ENCODE measurements at regions not wholly inside any gene's neighbourhood (a gene's known extent, or its start where the extent isn't known, plus 50 kb on each side); places are given as distances from the start of the nearest gene placed in this dataset.

DNA sequence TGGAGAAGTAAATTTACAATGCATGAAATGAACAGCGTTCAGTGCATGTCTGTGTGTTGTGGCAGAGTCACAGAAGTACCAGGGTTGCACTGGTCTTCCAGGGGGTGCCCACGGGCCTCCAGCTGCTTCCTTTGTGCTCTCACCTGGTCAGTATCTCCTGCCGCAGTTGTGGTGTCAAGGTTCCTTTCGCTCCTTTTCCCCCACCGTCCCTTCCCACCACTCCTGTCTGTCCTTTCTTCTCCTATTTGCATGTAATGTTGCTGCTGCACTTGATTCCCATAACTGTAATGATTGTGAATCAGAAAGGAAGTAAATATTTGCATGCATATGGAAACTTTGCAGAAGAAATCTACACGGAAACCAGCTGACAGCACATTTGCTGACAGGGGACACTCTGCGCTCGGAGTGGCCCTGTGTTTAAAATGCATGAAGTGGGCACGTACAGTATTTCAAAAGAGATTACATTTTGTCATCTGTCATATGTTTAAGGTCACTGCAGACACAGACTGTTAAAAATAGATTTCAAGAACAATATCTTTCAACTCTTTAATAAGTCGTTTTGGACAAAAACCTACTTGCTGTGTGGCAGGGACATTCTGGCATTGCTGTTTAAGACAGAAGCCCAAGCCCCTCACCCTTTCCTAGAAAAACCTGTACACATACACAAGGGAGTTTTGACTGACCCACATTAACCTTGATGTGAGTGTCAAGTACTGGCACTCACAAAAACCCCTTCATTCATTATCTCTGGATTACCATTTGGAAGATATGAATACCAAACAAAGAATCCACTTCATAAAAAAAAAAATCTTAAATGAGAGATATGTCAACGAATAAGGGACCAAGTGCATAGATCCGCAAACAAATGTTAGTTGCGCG lies 336.7 kb upstream of the KLF6 start:
- Histone ChIP-seq H3K27me3 (ENCODE audit: control insufficient read depth, insufficient read depth, low read length) (no peaks in the 10 kb centered on the region), H3K9me3 (replicated peaks; ENCODE audit: low read length) (no peaks in the 10 kb centered on the region), H3K9ac (ENCODE audit: low read depth, low read length) (no peak overlapping the region), H3K4me2 (ENCODE audit: low read length) (no peak overlapping the region), H3K36me3 (ENCODE audit: insufficient read depth, low read length) (no peaks in the 10 kb centered on the region), H3K4me3 (ENCODE audit: low read length) (no peak overlapping the region), H3K4me1 (ENCODE audit: control insufficient read depth, insufficient read depth, low read length) (no peaks in the 10 kb centered on the region)

DNA sequence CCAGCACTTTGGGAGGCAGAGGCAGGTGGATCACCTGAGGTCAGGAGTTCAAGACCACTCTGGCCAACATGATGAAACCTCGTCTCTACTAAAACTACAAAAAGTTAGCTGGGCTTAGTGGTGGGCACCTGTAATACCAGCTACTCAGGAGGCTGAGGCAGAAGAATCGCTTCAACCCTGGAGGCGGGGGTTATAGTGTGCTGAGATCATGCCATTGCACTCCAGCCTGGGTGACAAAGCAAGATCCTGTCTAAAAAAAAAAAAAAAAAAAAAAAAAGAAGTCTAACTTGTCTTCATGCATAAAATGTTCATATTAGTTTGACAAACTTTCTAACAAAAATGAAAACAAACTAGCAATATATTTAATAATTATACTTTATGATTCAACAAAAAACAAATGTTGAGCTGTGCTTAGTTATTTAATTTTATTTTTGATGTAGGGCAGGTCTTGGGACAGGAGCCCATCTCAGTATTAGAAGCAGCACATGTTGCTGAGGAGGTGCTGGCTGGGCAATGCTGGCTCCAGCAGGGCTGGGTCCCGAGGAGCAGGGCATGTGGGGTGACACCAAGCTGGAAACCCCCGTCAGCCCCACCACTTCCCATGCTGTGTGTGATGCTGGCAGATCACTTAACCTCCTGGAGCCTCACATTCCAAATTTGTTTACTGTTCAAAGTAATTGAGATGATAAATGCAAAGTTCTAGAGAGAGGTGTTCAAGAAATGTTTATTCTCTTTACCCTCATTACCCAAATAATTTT lies 335.3 kb upstream of the KLF6 start:
- no peak overlapping the region for H3K4me2 ChIP-seq (ENCODE audit: low read length)
- no peaks in the 10 kb centered on the region for H3K4me1 ChIP-seq (ENCODE audit: control insufficient read depth, insufficient read depth, low read length)
- no peaks in the 10 kb centered on the region for H3K9me3 ChIP-seq (replicated peaks; ENCODE audit: low read length)
- H3K27me3 ChIP-seq (ENCODE audit: control insufficient read depth, insufficient read depth, low read length): no peaks in the 10 kb centered on the region
- H3K9ac ChIP-seq (ENCODE audit: low read depth, low read length): no peak overlapping the region
- H3K4me3 ChIP-seq (ENCODE audit: low read length): no peak overlapping the region
- H3K36me3 ChIP-seq (ENCODE audit: insufficient read depth, low read length): no peaks in the 10 kb centered on the region

DNA sequence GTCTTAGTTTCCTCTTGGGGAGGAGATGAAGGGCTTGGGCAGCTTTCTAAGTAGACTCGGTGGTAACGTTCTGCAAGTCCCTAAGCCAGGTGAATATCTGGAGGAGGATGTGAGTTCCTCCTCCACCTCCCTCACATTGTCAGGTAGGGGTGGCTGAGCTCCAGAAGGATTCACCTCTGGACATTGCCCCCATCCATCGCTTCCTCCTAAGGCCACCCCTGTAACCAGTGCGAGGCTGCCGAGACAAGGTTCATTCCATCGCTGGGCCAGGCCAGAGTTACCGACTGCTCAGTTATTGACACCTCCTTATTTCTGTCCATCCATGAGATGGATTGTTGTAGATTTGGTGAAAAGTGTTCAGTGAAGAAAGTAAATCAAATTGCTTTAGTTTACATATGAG lies 334.1 kb upstream of the KLF6 start:
- Histone ChIP-seq H3K4me3 (ENCODE audit: low read length) (no peak overlapping the region), H3K9me3 (replicated peaks; ENCODE audit: low read length) (no peaks in the 10 kb centered on the region), H3K9ac (ENCODE audit: low read depth, low read length) (no peak overlapping the region), H3K36me3 (ENCODE audit: insufficient read depth, low read length) (no peaks in the 10 kb centered on the region), H3K27me3 (ENCODE audit: control insufficient read depth, insufficient read depth, low read length) (no peaks in the 10 kb centered on the region), H3K4me1 (ENCODE audit: control insufficient read depth, insufficient read depth, low read length) (no peaks in the 10 kb centered on the region), H3K4me2 (ENCODE audit: low read length) (no peak overlapping the region)

DNA sequence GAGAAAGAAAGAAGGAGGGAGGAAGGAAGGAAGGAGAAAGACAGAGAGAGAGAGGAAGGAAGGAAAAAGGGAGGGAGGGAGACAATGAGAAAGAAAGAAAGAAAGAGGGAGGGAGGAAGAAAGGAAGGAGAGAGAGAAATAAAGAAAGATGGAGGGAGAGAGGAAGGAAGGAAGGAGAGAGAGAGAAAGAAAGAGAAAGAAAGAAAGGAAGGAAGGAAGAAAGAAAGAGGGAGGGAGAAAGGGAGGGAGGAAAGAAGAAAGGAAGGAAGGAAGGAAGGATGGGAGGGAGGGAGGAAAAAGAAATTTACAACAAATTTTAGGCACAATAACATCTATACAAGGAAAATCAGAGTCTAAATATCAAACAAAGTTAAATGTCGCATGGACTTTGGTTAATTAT lies 332.6 kb upstream of the KLF6 start:
- H3K4me2 ChIP-seq (ENCODE audit: low read length): no peak overlapping the region
- H3K9me3 ChIP-seq (replicated peaks; ENCODE audit: low read length): no peaks in the 10 kb centered on the region
- no peaks in the 10 kb centered on the region for H3K4me1 ChIP-seq (ENCODE audit: control insufficient read depth, insufficient read depth, low read length)
- H3K36me3 ChIP-seq (ENCODE audit: insufficient read depth, low read length): no peaks in the 10 kb centered on the region
- H3K27me3 ChIP-seq (ENCODE audit: control insufficient read depth, insufficient read depth, low read length): no peaks in the 10 kb centered on the region
- no peak overlapping the region for H3K9ac ChIP-seq (ENCODE audit: low read depth, low read length)
- no peak overlapping the region for H3K4me3 ChIP-seq (ENCODE audit: low read length)

DNA sequence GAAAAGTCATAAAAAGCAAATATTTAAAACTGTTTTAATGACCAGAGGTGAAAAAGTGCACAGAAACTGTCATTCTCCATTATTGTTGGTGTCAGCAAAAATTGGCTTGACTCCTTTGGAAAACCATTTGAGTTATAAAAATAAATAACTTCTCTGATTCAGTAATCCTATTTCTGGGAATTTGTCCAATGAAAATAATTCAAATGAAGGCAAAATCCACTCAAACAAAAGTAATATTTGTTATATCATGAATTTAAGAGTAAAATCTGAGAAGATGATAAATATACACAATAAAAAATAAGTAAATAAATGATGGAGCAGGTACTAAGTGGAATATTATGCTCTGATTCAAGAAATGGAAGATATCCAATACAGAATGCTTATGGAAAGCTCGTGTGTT lies 326.6 kb upstream of the KLF6 start:
- no peaks in the 10 kb centered on the region for H3K36me3 ChIP-seq (ENCODE audit: insufficient read depth, low read length)
- no peaks in the 10 kb centered on the region for H3K27me3 ChIP-seq (ENCODE audit: control insufficient read depth, insufficient read depth, low read length)
- H3K9me3 ChIP-seq (replicated peaks; ENCODE audit: low read length): no peaks in the 10 kb centered on the region
- H3K4me2 ChIP-seq (ENCODE audit: low read length): no peak overlapping the region
- H3K9ac ChIP-seq (ENCODE audit: low read depth, low read length): no peak overlapping the region
- H3K4me3 ChIP-seq (ENCODE audit: low read length): no peak overlapping the region
- peaks cover 10% of the 10 kb centered on the region for H3K4me1 ChIP-seq (ENCODE audit: control insufficient read depth, insufficient read depth, low read length)

DNA sequence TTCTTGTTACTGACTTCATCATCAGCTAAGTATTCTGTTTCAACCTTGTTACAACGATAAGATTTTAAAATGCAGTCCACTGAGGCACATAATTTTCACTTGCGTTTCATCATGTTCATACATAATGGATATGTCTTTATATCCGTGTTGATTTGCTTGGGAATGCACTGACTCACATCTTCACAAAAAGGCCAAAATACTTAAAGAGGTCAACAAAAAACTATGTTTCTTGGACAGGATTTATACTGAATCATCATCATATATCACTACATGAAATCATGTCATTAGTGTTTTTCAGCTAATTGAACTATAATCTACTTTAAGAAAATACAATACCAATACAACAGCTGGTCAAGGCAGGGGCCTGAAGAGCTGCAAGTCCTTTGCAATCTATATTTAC lies 324.5 kb upstream of the KLF6 start:
- H3K9me3 ChIP-seq (replicated peaks; ENCODE audit: low read length): no peaks in the 10 kb centered on the region
- H3K4me1 ChIP-seq (ENCODE audit: control insufficient read depth, insufficient read depth, low read length): peaks cover 10% of the 10 kb centered on the region
- no peak overlapping the region for H3K4me3 ChIP-seq (ENCODE audit: low read length)
- H3K36me3 ChIP-seq (ENCODE audit: insufficient read depth, low read length): no peaks in the 10 kb centered on the region
- no peaks in the 10 kb centered on the region for H3K27me3 ChIP-seq (ENCODE audit: control insufficient read depth, insufficient read depth, low read length)
- no peak overlapping the region for H3K4me2 ChIP-seq (ENCODE audit: low read length)
- H3K9ac ChIP-seq (ENCODE audit: low read depth, low read length): no peak overlapping the region

DNA sequence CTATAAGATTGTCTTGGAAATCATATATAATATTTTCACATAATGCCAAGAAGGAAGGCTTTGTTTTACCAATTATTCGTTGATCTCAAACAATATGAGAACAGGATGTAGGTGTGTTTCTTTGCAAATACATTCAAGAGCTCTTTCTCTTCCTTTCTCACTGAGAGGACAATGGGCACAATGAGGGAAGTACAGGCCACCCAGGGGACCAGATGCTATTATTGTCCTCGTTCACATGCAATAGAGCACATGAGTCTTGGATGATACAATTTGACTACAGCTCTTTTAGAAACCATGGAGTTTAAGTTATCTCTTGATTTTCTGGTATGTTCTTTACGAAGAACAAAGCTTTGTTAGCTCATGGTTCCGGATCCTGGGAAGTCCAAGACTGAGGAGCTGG lies 323.7 kb upstream of the KLF6 start:
- Histone ChIP-seq H3K4me2 (ENCODE audit: low read length) (no peak overlapping the region), H3K36me3 (ENCODE audit: insufficient read depth, low read length) (no peaks in the 10 kb centered on the region), H3K27me3 (ENCODE audit: control insufficient read depth, insufficient read depth, low read length) (no peaks in the 10 kb centered on the region), H3K4me3 (ENCODE audit: low read length) (no peak overlapping the region), H3K9ac (ENCODE audit: low read depth, low read length) (no peak overlapping the region), H3K4me1 (ENCODE audit: control insufficient read depth, insufficient read depth, low read length) (peaks cover 10% of the 10 kb centered on the region), H3K9me3 (replicated peaks; ENCODE audit: low read length) (no peaks in the 10 kb centered on the region)

DNA sequence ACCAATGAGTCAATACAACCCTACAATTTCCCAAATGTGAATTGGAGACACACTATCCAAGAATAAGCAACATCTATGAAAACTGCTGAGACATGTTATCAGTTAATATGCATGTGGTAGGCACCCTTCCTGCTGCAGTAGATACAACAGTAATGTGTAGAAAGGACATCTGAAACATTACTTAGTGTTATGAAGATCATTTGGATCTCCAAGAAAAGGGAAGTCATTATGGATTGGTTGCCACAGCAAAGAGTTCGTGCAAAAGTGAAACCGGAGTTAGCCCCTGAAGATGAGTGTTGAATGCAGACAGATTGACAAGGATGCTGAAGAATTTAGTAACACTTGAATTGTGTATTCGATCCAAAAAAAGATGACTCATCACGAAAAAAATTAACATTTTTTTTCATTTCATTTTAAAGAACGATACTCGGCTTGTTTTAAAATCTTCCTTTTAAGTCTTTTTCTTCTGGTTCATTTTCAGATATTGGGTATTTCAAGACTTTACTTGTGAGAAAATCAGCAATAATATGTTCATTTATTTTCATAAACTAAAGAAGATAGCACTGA lies 322.4 kb upstream of the KLF6 start:
- H3K9me3 ChIP-seq (replicated peaks; ENCODE audit: low read length): no peaks in the 10 kb centered on the region
- no peaks in the 10 kb centered on the region for H3K36me3 ChIP-seq (ENCODE audit: insufficient read depth, low read length)
- no peak overlapping the region for H3K4me3 ChIP-seq (ENCODE audit: low read length)
- no peak overlapping the region for H3K9ac ChIP-seq (ENCODE audit: low read depth, low read length)
- H3K27me3 ChIP-seq (ENCODE audit: control insufficient read depth, insufficient read depth, low read length): no peaks in the 10 kb centered on the region
- peaks cover 10% of the 10 kb centered on the region for H3K4me1 ChIP-seq (ENCODE audit: control insufficient read depth, insufficient read depth, low read length)
- no peak overlapping the region for H3K4me2 ChIP-seq (ENCODE audit: low read length)

DNA sequence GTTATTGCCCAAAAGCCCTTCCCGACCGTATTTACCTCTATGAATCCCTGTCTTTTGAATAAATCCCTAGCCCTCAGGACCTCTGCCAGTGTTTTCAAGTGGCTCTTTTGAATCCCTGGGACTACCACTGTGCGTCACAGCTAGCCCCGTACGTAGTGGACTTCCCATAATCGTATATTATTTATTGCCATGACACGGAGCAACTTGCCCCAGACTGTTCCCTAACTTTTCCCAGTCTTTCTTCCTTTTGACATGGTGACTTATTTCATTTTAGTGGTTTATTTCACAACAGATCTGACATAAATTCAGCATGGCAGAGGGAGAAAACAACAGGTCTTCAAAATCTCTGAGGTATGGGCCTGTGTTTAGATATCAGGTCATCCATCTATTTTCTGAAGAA lies 318.6 kb upstream of the KLF6 start:
- Histone ChIP-seq H3K9ac (ENCODE audit: low read depth, low read length) (no peak overlapping the region), H3K4me1 (ENCODE audit: control insufficient read depth, insufficient read depth, low read length) (no peaks in the 10 kb centered on the region), H3K4me3 (ENCODE audit: low read length) (no peak overlapping the region), H3K27me3 (ENCODE audit: control insufficient read depth, insufficient read depth, low read length) (no peaks in the 10 kb centered on the region), H3K4me2 (ENCODE audit: low read length) (no peak overlapping the region), H3K36me3 (ENCODE audit: insufficient read depth, low read length) (no peaks in the 10 kb centered on the region), H3K9me3 (replicated peaks; ENCODE audit: low read length) (no peaks in the 10 kb centered on the region)

DNA sequence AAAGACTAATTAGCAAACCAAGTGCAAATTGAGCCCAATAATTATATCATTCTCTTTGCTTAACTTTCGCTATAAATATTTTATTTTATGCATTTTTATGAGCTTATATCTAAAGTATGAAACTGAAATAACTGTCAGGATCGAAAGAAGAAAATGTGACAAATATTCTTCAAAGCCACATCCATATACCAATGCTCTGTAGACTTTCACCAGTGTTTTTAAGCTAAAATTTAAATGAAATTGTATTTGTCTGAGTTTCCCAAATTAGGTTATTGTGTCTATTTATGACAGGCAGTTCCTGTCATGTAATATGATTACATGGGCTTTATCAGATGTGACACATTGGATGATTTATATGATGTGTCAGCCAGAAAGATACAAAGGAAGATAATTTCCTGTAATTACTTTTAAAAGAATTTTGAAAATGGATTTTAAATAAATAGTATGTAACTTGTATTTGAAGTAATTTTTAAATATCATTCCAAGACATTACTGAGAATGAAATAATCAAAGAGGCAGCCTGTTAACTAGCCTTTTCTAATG lies 317.9 kb upstream of the KLF6 start:
- H3K9ac ChIP-seq (ENCODE audit: low read depth, low read length): no peak overlapping the region

DNA sequence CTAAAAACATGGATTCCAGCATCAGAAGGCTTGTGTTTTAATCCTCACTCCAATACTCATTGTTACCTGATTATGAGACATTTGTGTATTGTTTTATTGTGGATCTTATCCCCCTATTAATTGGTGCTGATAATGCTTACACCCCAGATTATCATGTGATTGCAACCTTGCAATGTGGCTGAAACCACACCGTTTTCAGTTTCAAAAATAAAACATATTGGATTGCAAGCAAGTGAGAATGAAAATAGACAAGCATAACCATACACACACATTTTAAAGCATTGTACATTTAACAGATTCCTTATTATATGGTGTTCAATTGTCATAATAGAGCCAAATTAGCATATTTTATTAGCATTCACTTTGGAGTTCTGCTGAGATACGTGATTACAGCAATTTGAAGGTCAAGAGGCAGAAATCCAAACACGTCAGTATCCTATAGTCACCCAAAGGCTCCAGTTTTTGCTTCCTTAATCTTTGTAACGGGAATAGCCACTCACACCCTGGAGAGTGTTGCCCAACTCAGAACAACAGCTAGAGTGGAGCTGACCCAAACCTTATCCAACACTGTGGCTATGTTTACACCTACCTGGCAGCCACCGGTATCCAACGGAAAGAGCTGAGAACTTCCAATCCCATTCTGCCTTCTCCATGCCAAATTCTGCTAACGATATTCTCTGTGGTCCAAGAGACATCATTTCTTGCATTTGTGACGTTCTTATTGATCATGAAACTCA lies 317.1 kb upstream of the KLF6 start:
- Histone ChIP-seq H3K9me3 (replicated peaks; ENCODE audit: low read length) (no peaks in the 10 kb centered on the region), H3K4me1 (ENCODE audit: control insufficient read depth, insufficient read depth, low read length) (no peaks in the 10 kb centered on the region), H3K4me3 (ENCODE audit: low read length) (no peak overlapping the region), H3K9ac (ENCODE audit: low read depth, low read length) (no peak overlapping the region), H3K4me2 (ENCODE audit: low read length) (no peak overlapping the region), H3K36me3 (ENCODE audit: insufficient read depth, low read length) (no peaks in the 10 kb centered on the region), H3K27me3 (ENCODE audit: control insufficient read depth, insufficient read depth, low read length) (no peaks in the 10 kb centered on the region)

More for the DNA sequence above, 317.9 kb upstream of the KLF6 start:
- Histone ChIP-seq H3K4me1 (ENCODE audit: control insufficient read depth, insufficient read depth, low read length) (no peaks in the 10 kb centered on the region), H3K36me3 (ENCODE audit: insufficient read depth, low read length) (no peaks in the 10 kb centered on the region), H3K4me2 (ENCODE audit: low read length) (no peak overlapping the region), H3K9me3 (replicated peaks; ENCODE audit: low read length) (no peaks in the 10 kb centered on the region), H3K27me3 (ENCODE audit: control insufficient read depth, insufficient read depth, low read length) (no peaks in the 10 kb centered on the region), H3K4me3 (ENCODE audit: low read length) (no peak overlapping the region)

All from skeletal muscle satellite cell (primary cell).